ENCODE measurements at regions not wholly inside any gene's neighbourhood (a gene's known extent, or its start where the extent isn't known, plus 50 kb on each side); places are given as distances from the start of the nearest gene placed in this dataset.

- TF ChIP-seq CTCF (IDR thresholded peaks at IDR 0.05; ENCODE audit: low read depth, low read length) = no peak
- no peak overlapping the region for H3K4me3 ChIP-seq (ENCODE audit: low read depth, low read length)
Measured at GRCh38 chr3:59256230-59256629, 206.4 kb upstream of the CFAP20DC start.

DNA sequence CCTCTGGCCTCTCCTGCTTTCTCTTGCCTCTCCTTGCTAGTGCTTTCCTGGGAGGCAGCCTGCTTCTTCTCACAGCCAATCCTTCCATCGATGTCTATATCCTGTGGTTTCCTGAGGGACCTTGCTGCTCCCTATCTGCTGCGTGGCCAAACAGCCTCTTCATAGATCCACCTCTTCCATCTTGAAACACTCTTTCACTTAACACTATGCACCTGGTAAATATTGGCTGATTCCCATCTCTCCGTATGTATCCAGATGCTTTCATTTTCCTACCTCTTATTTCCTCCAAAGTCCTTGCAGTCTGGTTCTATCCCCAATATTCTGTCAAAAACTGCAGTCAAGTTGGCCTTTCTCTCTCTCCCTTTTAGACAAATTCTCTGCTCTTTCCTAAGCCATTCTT is 205.2 kb upstream of the CFAP20DC start:
- H3K4me3 ChIP-seq (ENCODE audit: low read depth, low read length) = no peak overlapping the region
- TF ChIP-seq CTCF (IDR thresholded peaks at IDR 0.05; ENCODE audit: low read depth, low read length) = no peak

DNA sequence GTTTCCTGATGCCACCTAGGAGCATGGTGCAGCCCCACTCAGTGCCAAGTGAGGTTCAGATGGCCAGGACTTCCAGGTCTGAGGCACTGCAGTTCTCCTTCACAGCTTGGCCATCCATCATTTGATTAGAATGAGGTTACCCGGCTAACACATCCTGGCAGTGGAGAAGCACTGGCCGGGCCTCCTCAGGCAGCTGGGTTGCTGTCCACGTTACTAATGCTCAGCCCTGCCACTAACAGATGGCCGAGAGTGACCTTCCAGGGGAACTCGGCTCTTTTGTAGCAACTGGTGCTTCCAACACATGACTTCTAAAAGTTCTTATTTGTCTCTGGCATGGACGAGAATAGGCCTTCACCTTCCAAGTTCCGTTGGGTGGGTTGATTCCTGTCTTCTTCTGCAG is 204.6 kb upstream of the CFAP20DC start:
- H3K4me3 ChIP-seq (ENCODE audit: low read depth, low read length) = no peak overlapping the region
- no peak for TF ChIP-seq CTCF (IDR thresholded peaks at IDR 0.05; ENCODE audit: low read depth, low read length)

GRCh38 chr3:59253523-59253922 is 203.7 kb upstream of the CFAP20DC start:
- no peak for TF ChIP-seq CTCF (IDR thresholded peaks at IDR 0.05; ENCODE audit: low read depth, low read length)
- no peak overlapping the region for H3K4me3 ChIP-seq (ENCODE audit: low read depth, low read length)

GRCh38 chr3:59251869-59252268 is 202.0 kb upstream of the CFAP20DC start:
- no peak overlapping the region for H3K4me3 ChIP-seq (ENCODE audit: low read depth, low read length)

DNA sequence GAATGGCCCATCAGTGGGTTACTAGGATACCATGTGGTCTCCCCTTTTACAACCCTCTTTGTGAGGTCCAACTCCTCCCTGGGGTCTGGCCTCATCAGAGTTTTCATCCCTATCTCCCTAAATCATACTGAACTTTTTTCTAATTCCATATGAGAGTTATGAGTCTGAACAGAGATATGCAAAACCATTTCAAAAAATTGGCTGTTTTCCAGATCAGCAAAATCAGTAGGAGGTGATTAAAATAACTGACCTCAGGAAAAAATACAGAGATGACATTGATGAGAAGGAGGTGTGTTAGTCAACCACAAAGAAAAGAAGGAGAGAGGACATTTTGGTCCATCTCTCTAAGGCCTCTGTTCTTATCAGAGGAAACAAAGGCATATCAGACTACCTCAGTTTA is 200.8 kb upstream of the CFAP20DC start:
- TF ChIP-seq CTCF (IDR thresholded peaks at IDR 0.05; ENCODE audit: low read depth, low read length) = no peak
- no peak overlapping the region for H3K4me3 ChIP-seq (ENCODE audit: low read depth, low read length)

More at GRCh38 chr3:59251869-59252268, 202.0 kb upstream of the CFAP20DC start:
- no peak for TF ChIP-seq CTCF (IDR thresholded peaks at IDR 0.05; ENCODE audit: low read depth, low read length)

DNA sequence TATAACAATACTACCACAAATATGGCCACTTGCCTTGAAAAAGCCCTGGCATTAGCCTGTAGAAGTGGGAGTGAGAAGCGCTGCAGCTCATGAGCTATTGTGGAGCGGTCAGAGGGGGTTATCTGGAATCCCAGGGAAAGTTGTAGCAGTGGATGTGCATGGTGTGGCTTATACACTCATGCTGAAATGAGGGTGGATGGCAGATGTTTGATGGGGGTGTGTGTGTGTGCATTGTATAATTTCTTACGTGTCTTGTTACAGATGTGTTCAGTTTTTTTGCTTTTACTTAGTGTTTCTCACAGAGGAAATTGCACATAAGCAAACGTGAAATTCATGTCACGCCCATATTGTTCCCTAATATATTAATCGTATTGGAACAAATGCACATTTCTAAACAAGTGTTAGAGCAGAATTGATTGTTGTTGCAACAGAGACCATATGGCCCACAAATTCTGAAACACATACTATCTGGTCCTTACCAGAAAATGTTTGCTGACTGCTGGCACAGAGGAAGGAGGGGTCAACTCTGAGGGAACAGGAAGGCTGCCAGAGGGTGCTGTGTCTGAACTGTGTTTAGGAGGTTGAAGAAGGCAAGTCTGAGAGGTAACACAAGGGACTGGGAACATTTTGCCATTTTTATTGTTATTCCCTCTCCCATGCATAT is 200.0 kb upstream of the CFAP20DC start:
- no peak for TF ChIP-seq CTCF (IDR thresholded peaks at IDR 0.05; ENCODE audit: low read depth, low read length)
- no peak overlapping the region for H3K4me3 ChIP-seq (ENCODE audit: low read depth, low read length)

All from WI38 (cell line).